DND-41 (cell line): ENCODE measurements at regions not wholly inside any gene's neighbourhood (a gene's known extent, or its start where the extent isn't known, plus 50 kb on each side); places are given as distances from the start of the nearest gene placed in this dataset.

Experiments
- ATAC-seq: fragments of 200-7000 bp; cut with Tn5 transposase; 3 replicates; pipeline ENCODE4 v1.9.1; 2021; ENCODE audit warnings: low read depth; ENCODE audit not compliant: insufficient read depth
- DNase-seq: peaks from one replicate; pipeline ENCODE4 v3.0.0-alpha.2; 2020
- H2AFZ ChIP-seq: 2 replicates; pipeline ENCODE4 v1.6.0; 2012; ENCODE audit warnings: low read depth, low read length
- H3K27ac ChIP-seq: 2 replicates; pipeline ENCODE4 v1.5.1; 2012; ENCODE audit warnings: low read length, inconsistent platforms
- H3K27me3 ChIP-seq: fragments of 200-600 bp; sonication (generic); 2 replicates; pipeline ENCODE4 v1.6.0; 2012; ENCODE audit warnings: low read length, mild to moderate bottlenecking, inconsistent platforms; ENCODE audit not compliant: insufficient read depth, poor library complexity
- H3K36me3 ChIP-seq: 2 replicates; pipeline ENCODE4 v1.5.1; 2012; ENCODE audit warnings: low read length, inconsistent platforms; ENCODE audit not compliant: insufficient read depth
- H3K4me1 ChIP-seq: 2 replicates; pipeline ENCODE4 v1.5.1; 2012; ENCODE audit warnings: mild to moderate bottlenecking, low read length; ENCODE audit not compliant: insufficient read depth
- H3K4me2 ChIP-seq: 2 replicates; pipeline ENCODE4 v1.6.0; 2012; ENCODE audit warnings: mild to moderate bottlenecking, moderate library complexity, low read length, inconsistent platforms; ENCODE audit not compliant: insufficient read depth
- H3K4me3 ChIP-seq, 2 experiments: fragments of 200-600 bp in 1 of 2; shearing (Covaris generic) in 1 of 2; 2 replicates each; pipeline ENCODE4 v1.5.1; 2012 to 2016; ENCODE audit warnings: inconsistent platforms in 2 of 2, low read length in 2 of 2, mild to moderate bottlenecking in 2 of 2, low read depth in 1 of 2, moderate library complexity in 1 of 2
- H3K79me2 ChIP-seq: 2 replicates; pipeline ENCODE4 v1.6.0; 2012; ENCODE audit warnings: low read length, inconsistent platforms; ENCODE audit not compliant: insufficient read depth
- H3K9ac ChIP-seq: 2 replicates; pipeline ENCODE4 v1.6.0; 2012; ENCODE audit warnings: low read depth, mild to moderate bottlenecking, inconsistent platforms, low read length, moderate library complexity
- H3K9me3 ChIP-seq: 2 replicates; pipeline ENCODE4 v1.5.1; 2012; ENCODE audit warnings: low read length, moderate library complexity, mild to moderate bottlenecking, inconsistent platforms; ENCODE audit not compliant: insufficient read depth, severe bottlenecking
- H4K20me1 ChIP-seq: 2 replicates; pipeline ENCODE4 v1.6.0; 2012; ENCODE audit warnings: low read length; ENCODE audit not compliant: insufficient read depth
- EZH2 ChIP-seq: IDR thresholded peaks from 3 replicates; pipeline ENCODE4 v1.6.1; 2012; ENCODE audit warnings: borderline replicate concordance, low read depth, mild to moderate bottlenecking, moderate library complexity, low read length, inconsistent platforms; ENCODE audit not compliant: severe bottlenecking
- TF ChIP-seq, protein P1 (sequence below): IDR thresholded peaks from 2 replicates; pipeline ENCODE4 v1.5.1; 2012; ENCODE audit warnings: borderline replicate concordance, low read length, moderate library complexity, mild to moderate bottlenecking; ENCODE audit not compliant: poor library complexity, severe bottlenecking; ENCODE audit errors: extremely low read depth

DNA sequence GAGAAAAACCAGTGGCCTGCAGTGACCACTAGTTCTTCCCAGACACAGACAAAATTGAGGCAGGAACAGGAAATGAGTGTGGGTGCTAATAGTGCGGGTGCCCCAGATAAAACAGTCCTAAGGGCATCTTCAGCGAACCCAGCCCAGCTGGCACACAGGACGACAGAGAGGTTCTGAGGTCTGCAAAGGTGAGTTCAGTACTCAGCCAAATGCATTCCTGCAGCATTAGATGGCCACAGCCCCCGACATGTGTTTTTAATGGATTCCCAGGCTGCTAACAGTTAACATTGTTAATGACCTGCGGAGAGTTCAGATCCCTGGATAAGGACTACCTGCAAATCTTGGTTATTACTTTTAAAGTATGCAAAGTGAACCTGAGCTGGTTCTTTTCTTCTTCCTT, 196.0 kb downstream of the HIBADH start:
- Histone ChIP-seq H3K9me3 (no peaks in the 10 kb centered on the region), H3K27ac (no peak overlapping the region), H3K36me3 (no peaks in the 10 kb centered on the region), H2AFZ (no peak overlapping the region), H4K20me1 (no peaks in the 10 kb centered on the region), H3K4me1 (no peaks in the 10 kb centered on the region), H3K4me3 (no peak overlapping the region), H3K9ac (no peak overlapping the region), H3K27me3 (peaks cover 27% of the 10 kb centered on the region), H3K4me2 (no peak overlapping the region), H3K79me2 (no peaks in the 10 kb centered on the region)
- TF ChIP-seq, protein P1, sequence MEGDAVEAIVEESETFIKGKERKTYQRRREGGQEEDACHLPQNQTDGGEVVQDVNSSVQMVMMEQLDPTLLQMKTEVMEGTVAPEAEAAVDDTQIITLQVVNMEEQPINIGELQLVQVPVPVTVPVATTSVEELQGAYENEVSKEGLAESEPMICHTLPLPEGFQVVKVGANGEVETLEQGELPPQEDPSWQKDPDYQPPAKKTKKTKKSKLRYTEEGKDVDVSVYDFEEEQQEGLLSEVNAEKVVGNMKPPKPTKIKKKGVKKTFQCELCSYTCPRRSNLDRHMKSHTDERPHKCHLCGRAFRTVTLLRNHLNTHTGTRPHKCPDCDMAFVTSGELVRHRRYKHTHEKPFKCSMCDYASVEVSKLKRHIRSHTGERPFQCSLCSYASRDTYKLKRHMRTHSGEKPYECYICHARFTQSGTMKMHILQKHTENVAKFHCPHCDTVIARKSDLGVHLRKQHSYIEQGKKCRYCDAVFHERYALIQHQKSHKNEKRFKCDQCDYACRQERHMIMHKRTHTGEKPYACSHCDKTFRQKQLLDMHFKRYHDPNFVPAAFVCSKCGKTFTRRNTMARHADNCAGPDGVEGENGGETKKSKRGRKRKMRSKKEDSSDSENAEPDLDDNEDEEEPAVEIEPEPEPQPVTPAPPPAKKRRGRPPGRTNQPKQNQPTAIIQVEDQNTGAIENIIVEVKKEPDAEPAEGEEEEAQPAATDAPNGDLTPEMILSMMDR: no peak
- TF ChIP-seq EZH2: no peak
- DNase-seq: no peak
- no peak for ATAC-seq

DNA sequence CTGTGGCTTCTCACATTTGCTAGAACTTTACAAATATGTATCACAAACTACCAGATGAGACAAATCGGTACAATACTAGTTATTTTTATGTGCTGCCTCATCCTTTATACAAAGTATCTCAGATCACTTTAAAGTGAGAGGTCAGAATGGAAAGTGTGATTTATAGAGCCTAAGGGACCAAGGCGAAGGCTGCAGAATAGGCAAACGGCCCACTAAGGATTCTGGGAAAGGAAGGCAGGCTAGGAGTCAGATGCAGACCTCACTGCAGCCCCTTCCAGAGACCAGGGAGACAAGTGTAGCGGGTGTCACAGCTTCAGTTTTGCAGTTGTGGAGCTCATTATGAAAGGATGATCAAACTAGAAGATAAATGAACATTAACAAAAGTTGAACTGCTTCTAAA, 190.6 kb downstream of the HIBADH start:
- no peak overlapping the region for H3K4me2 ChIP-seq
- ATAC-seq (no peak), DNase-seq (no peak)
- TF ChIP-seq EZH2: no peak
- TF ChIP-seq, protein P1: no peak
- no peaks in the 10 kb centered on the region for H4K20me1 ChIP-seq
- H3K79me2 ChIP-seq: no peaks in the 10 kb centered on the region
- no peaks in the 10 kb centered on the region for H3K4me1 ChIP-seq
- no peaks in the 10 kb centered on the region for H3K36me3 ChIP-seq
- no peak overlapping the region for H3K27ac ChIP-seq
- no peak overlapping the region for H2AFZ ChIP-seq
- H3K27me3 ChIP-seq: peaks cover 31% of the 10 kb centered on the region
- no peak overlapping the region for H3K9ac ChIP-seq
- H3K9me3 ChIP-seq: no peaks in the 10 kb centered on the region
- H3K4me3 ChIP-seq: no peak overlapping the region
